ENCODE measurements at regions not wholly inside any gene's neighbourhood (a gene's known extent, or its start where the extent isn't known, plus 50 kb on each side); places are given as distances from the start of the nearest gene placed in this dataset.
A peak's percentile ranks its signal among the peaks of the same experiment; 100 is the strongest.

GRCh38 chr2:56102098-56102497 lies 81.7 kb upstream of the CCDC85A start:
- no peak for DNase-seq (ENCODE audit: low read depth)

- DNase-seq (ENCODE audit: low read depth) = peak; percentile 27
These were observed 80.9 kb upstream of the CCDC85A start for GRCh38 chr2:56102866-56103265.

GRCh38 chr2:56104962-56105361 lies 78.8 kb upstream of the CCDC85A start:
- no peak for DNase-seq (ENCODE audit: low read depth)

GRCh38 chr2:56107502-56108220 lies 76.1 kb upstream of the CCDC85A start:
- DNase-seq (ENCODE audit: low read depth) = no peak

GRCh38 chr2:56108806-56109205 lies 75.0 kb upstream of the CCDC85A start:
- no peak for DNase-seq (ENCODE audit: low read depth)

GRCh38 chr2:56109994-56110393 lies 73.8 kb upstream of the CCDC85A start:
- DNase-seq (ENCODE audit: low read depth) = no peak

- DNase-seq (ENCODE audit: low read depth) = no peak
These were observed 70.3 kb upstream of the CCDC85A start for GRCh38 chr2:56113382-56113975.

GRCh38 chr2:56117764-56118163 lies 66.0 kb upstream of the CCDC85A start:
- no peak for DNase-seq (ENCODE audit: low read depth)

- no peak for DNase-seq (ENCODE audit: low read depth)
These were observed 65.3 kb upstream of the CCDC85A start for GRCh38 chr2:56118474-56118873.

GRCh38 chr2:56121995-56122394 lies 61.8 kb upstream of the CCDC85A start:
- no peak for DNase-seq (ENCODE audit: low read depth)

GRCh38 chr2:56123538-56123937 lies 60.3 kb upstream of the CCDC85A start:
- no peak for DNase-seq (ENCODE audit: low read depth)

- DNase-seq (ENCODE audit: low read depth) = no peak
These were observed 56.8 kb upstream of the CCDC85A start for GRCh38 chr2:56127010-56127409.

- no peak for DNase-seq (ENCODE audit: low read depth)
These were observed 56.2 kb upstream of the CCDC85A start for GRCh38 chr2:56127463-56128152.

GRCh38 chr2:56128235-56128634 lies 55.6 kb upstream of the CCDC85A start:
- DNase-seq (ENCODE audit: low read depth) = no peak

GRCh38 chr2:56130463-56131070 lies 53.2 kb upstream of the CCDC85A start:
- DNase-seq (ENCODE audit: low read depth) = no peak

GRCh38 chr2:56132138-56132537 lies 51.7 kb upstream of the CCDC85A start:
- DNase-seq (ENCODE audit: low read depth) = peak; percentile 43

GRCh38 chr2:56133441-56133840 lies 50.3 kb upstream of the CCDC85A start:
- DNase-seq (ENCODE audit: low read depth) = no peak

- no peak for DNase-seq (ENCODE audit: low read depth)
These were observed 49.7 kb upstream of the CCDC85A start for GRCh38 chr2:56133931-56134629.
